ENCODE measurements at regions not wholly inside any gene's neighbourhood (a gene's known extent, or its start where the extent isn't known, plus 50 kb on each side); places are given as distances from the start of the nearest gene placed in this dataset.

DNA sequence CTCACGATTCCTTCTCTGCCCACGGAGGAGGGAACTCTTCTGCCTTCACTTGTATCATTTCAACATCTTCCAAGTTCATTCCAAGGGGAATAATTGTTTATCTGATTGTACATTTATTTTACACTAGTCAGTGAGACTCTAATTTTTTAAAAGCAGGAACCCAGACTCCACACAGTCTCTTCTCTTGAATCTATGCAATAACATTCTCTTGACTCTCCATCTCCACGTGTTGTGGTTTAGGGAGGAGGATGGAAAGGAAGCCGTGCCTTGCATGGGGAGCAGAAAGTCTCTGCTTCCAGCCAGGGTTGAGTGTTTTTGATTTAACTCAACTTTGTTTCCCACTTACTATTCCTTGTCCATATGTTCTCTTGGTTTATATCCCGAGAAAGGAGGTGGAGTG lies 131.1 kb upstream of the RIOK3 start:
- TF ChIP-seq CTCF (IDR thresholded peaks at IDR 0.05; ENCODE audit: poor library complexity) (no peak), EZH2phosphoT487 (IDR thresholded peaks at IDR 0.05; ENCODE audit: low read depth, severe bottlenecking, unreplicated experiment) (no peak), EZH2 (IDR thresholded peaks at IDR 0.05; ENCODE audit: borderline replicate concordance) (no peak)
